GM18498 (cell line): ENCODE measurements at regions not wholly inside any gene's neighbourhood (a gene's known extent, or its start where the extent isn't known, plus 50 kb on each side); places are given as distances from the start of the nearest gene placed in this dataset.

Source experiments
- ATAC-seq: cut with Tn5 transposase; IDR thresholded peaks from one replicate; pipeline ENCODE4 v1.9.1; 2021; ENCODE audit warnings: mild to moderate bottlenecking, moderate library complexity; ENCODE audit not compliant: unreplicated experiment

DNA sequence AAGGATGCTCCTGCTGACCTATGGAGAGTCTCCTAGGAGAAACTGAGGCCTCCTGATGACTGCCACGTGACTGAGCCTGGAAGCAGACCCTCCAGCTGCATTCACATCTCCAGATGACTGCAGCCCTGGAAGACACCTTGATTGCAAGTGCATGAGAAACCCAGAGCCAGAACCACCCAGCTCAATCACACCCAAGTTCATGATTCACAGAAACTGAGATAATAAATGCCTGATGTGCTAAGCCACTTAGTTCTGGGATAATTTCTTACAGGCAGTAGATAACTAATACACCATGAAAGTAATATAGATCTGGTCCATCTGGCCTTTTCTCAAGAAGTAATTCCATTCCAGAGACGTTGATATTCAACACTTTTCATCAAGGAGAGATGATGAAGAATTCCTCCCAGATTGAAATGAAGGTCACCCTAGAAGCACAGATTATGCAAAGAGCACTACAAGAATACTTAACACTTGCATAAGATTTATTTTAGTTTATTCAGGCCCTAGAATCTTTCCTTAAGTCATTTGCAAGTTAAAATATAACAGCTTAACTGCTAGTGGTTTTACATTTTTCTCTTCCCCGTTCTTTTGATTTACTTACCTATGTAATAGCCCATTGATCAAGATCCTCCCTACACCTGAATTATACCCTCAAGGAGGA, 208.2 kb upstream of the INHBA start:
- no peak for ATAC-seq

DNA sequence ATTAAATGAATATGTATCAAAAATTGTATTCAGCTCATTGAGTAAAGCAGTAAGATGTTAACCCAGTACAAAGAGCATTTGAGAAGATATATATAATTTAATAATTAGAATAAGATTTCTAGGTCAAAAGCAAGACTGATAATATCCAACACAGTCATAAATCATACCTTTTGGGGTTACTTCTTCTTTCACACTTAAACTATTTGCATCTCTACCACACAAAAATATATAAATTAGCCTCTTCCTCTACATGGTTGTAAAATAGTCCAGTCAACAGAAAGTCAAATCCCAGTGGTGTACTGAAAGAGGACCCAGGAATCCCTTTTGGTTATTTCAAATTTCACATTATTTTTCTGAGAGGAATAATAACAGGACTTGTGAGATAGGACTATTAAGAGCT, 204.6 kb upstream of the INHBA start:
- no peak for ATAC-seq

DNA sequence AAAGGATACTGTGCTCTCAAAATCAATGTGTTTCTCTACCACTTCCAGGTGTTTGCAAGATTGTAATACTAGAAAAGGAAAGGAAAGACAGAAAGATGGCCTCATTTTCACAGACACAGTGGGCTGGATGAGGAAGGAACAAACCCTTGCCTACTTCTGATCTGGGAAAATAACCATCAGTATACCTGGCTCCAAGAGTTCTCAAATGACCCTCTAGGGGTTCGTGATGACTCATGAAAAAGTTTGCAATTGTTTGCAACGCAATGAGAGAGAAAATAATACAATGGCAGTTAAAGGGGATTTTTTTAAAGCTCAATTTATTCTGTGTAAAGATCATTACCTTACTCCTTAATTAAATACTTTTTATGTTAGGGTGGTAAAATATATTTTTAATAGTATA, 197.6 kb upstream of the INHBA start:
- no peak for ATAC-seq

DNA sequence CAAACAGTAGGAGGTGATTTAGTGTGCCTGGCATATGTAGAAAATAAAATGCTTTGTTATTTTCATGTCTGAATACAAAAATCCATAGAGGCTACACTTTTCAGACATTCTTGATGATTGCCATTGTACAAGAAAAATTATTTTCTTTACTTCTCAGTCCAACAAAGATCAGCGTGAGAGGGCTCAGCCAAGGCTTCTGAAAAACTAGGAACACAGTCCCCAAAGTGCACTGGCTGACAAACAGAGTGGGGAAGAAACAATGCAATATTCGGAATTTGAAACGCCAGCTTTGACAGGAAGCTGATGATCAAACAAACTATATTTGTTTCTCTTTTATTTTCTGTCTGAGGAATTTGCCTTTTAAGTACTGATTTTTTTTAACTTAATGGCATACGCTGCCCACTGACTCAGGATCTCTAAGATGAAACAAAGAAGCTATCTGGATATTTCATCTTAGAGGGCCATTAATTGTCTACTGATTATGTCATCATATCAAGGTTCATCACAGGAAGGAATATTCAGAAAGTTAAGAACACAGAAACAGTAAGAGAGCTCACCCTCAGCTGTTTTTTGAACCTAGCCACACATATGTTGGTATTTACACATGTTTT, 197.0 kb upstream of the INHBA start:
- ATAC-seq, result no peak

DNA sequence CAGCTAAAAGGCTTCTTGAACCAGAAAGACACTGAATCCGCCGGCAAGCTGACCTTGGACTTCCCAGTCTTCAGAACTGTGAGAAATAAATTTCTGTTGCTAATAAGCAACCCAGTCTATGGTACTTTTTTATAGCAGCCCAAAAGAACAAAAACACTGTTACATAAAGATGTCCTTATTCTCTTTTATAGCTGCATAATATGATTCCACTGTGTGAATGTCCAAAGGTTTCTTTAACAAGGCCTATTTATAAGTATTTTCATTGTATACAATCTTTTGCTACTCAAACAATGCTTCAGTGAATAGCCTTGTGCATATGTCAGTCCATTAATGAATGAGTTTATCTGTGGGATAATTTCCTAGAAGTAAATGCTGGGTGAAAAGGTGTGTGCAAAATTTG, 190.8 kb upstream of the INHBA start:
- ATAC-seq, result no peak

DNA sequence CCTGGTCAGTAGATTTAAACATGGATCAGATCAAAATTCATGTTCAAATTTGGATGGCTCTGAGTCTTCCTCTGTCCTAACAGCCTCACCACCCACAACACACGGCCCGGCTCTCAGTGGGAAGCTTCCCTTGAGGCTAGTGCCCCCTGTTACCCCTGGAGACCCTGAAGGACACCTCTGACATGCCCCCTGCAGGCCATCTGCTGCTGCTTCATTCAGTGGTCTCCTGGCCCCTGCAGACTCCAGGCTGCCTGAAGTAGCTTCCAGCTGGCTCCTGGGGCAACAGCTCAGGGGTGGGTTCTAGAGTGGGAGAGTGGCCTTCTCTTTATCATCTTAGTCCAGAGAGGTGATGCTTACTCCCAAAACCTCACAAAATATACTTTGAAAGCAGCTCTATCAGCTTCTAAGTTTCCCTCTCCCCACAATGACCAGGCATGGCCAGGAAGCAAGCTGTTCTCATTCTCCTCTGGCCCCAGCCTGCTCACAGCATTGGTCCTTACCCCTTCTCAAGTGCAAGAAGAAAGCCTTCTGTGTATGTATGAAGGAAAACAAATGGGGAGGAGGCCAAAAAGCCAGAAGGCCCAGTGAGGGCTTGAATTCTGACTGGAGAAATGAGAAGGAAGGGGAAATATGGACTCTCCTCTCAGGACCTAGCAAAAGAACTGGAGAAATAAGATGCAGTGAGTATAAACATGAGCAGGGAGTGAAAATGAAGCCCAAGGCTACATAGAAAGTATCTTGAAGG, 189.6 kb upstream of the INHBA start:
- no peak for ATAC-seq

DNA sequence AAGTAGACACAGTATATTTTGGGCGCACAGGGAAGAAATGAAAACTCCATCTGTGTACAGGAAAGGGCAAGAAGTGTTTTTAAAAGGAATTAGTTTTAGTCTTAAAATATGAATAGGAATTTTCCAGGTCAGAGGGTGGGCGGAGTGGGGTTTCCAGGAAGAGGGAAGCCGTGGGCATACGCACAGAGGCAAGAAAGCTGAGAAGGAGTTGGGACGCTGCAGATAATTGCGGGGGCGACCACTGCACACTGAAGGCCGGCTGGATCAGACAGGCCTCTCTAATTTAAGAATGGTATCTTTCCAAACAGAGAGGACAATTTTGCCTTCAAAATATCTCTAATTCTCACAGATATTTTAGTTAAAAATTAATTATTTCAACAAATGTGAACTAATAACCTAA, 189.1 kb upstream of the INHBA start:
- ATAC-seq, result no peak

DNA sequence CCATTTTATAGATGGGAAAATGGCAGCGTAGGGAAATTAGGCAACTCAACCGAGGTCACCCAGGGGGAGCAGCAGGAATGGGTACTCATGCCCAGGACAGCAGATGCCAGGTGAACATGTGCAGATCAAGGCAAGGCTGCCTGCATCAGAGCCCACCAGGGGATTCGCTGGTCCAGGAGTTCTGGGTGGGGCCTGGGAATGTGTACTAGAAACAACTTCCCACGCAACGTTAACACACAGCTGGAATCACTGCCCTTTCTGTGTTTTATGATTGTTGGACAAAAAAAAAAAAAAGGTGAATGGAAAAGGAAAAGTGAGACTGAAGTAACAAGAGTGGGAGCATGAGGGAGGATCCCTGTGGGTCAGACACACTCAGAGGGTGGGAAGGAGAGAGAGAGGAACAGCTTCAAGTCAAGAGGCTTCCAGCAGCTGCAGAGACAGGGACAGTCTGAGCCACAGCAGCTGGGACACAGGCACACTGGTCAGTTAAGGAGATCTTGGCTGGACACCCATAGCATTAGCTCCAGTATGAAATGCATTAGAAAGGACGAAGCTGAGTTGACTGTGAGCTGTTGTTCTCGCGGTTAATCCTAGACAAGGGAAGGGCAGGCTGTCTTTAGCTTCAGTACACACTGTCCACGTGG, 187.9 kb upstream of the INHBA start:
- no peak for ATAC-seq

DNA sequence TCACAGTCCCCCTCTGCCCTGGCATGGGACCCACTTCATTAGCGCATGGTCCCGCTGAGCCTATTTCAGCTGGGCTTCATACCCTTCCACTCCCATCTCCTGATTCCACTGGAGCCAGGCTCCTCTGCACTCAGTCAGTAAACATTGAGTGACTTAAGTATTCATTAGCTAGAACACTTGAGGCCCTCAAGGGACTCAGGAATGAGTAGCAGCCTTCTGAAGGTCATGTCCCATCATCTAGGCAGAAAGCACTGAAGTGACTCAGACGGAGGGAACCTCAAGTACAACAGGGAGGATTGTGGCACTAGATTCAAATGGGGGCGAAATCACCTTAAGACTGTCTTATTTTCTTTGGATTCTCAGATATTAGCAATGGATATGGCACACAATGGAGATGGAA, 186.6 kb upstream of the INHBA start:
- no peak for ATAC-seq

DNA sequence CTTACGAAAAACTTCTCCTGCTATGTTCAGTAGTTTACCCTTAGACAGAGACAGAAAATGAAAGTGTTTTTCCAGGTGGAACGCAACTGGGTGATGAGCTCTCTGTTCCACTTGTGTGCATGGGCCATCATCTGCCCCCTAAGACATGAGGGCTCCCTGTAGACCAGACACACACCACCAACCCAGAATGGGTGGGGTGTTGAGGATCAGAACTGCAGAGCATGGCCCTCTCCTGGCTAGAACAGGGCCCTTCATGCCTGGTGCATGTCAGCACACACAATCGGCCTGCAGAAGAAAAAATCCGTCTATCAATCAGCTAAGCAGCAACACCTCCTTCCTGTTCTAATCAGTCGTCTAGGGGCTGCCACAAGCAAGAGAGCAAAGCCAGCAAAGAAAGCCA, 186.2 kb upstream of the INHBA start:
- peak; percentile 68 for ATAC-seq

DNA sequence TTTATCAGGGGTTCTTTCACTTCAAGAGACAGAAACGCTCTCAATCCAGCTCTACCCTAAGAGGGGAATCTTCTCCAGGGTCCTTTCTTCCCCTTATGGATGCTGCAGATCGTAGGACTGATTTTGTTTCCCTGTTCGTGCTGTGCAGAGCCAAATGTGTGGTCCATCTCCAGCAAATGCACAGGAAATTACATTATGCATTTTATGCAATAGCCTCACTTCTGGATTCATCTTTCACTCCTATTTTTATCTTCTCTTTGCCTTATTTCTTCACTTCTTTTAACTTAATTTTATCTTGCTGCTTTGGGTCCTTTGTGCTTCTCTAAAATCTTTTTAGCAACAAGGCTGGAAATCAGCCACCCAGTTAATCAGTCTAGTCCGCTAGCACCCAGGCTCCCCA, 184.5 kb upstream of the INHBA start:
- ATAC-seq, result no peak

DNA sequence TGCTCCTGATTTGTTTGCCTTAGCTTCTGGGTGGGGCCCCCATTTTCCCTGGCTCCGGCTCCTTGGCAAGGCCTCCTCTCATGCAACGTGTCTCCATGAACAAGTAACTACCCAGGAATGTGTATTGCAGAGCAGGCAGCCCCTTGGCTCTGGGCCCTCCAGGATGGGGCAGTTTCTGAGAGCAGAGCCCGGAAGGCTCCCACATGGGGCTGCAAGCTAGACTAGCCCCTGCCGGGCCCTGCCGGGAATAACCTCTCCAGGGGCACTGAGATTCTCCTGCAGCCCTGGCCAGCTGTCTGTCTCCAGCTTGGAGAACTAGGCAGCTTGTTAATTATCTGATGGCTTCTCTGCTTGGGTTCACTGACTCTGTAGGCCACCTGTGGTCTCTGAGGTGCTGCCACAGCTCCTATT, 184.0 kb upstream of the INHBA start:
- ATAC-seq, result no peak

DNA sequence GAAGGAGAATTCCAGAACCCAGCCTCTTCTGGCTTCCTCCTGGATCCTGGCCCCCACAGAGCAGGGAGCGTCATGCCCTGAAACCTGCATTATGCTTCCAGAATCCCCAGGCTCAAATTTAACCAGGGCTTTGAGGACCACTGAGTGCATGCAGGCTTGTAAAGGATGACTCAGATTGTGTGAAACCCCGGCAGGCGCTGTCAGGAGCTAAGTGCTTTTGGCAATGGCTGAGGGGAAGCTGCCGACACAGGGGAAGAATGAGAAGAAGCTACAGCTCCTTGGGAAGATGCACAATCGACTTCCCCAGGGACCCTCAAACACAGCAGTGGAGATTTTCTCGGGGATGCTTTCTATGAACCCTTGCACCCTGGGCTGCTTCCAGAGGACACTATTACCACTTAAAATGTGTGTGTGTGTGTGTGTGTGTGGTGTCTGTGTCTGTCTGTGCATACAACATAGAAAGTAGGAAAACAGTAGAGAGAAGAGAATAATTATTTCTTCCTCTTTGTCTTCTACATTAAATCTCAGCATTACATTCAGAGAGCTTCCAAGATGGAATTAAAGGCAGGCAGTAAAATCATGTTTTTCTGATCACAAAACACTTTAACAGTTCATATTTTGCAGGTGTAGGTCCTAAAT, 183.5 kb upstream of the INHBA start:
- ATAC-seq, result no peak

DNA sequence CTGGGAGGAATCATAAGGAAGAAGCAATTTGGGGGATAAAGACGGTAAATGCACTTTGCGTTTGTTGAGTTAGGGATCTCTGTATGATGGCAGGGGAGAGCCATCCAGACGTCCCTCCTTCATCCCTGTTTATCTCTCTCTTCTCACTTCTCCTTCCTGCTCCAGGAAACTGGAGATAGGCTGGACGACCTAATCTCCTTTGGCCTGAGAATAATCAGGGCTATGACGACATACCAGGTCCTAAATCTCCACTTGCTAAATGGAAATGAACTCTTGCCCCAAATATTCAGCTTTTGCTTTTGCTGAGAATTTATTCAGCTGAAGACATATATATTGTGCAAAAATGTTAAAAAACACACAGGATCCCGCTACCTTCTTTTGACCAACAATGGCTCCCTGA, 182.9 kb upstream of the INHBA start:
- no peak for ATAC-seq

DNA sequence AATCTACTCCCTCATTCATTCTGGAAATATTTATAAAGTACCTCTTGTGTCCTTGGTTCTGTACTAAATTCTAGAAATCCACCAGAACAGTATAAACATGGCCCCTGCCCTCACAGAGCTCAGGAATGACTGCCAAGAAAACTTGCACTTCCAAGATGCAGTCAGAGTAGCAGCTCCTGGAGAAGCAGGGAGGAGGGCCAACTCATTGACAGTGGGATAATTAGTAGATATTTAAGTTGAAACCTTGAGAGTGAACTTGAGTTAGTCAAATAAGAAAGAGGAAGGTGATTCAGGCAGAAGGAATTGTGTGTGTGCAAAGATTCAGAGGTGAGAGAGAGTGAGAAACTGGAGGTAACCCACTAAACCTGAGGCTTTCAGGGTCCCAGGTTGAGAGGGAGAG, 182.2 kb upstream of the INHBA start:
- ATAC-seq, result no peak

DNA sequence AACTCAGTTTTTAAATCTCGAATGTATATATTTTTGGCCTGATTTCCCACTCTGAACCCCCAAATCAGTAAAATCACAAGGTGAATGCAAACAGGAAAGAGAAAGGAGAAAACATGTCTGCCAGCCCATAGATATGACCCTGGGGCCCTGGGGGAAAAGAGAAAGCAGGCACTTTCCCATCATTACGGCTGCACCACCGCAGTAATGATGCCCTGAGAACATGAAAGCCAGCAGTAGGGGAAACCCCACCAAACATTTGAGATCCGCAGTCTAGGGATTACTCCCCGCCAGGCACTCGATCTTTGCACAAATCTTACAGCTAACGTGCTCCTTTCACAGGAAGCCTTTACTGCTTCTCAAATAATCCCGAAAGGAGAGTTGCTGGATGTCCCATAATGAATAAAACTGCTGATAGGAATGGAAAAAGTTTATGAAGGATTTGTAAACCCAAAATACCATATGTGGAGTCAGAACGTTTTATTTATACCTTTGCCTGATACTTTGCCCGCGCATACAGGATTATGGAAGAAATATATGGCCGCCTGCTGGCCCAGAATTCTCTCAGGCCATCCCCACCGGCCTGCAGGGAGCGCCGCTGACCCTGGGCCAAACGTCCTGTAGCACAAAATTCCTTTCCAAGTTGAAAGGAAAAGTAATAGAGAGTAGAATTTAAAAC, 180.0 kb upstream of the INHBA start:
- ATAC-seq, result peak; percentile 35

DNA sequence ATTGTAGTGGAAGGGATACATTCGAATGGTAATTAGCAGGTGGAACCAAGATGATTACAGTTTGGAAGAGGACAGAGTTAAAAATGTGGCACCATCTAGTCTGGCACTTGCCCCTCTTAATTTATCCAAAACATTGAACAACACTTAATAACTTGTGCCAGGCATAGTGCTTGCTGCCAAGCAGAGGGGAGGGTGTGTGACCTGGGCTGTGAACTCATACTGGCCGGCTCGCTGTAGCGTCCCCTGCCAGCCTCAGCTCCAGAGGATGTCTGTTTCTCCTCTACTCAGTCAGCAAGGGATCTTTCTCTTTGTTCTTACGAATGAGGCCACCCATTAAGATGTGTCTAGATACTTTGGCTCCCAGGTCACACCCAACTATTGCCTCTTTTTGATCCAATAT, 179.4 kb upstream of the INHBA start:
- ATAC-seq, result peak; percentile 16

DNA sequence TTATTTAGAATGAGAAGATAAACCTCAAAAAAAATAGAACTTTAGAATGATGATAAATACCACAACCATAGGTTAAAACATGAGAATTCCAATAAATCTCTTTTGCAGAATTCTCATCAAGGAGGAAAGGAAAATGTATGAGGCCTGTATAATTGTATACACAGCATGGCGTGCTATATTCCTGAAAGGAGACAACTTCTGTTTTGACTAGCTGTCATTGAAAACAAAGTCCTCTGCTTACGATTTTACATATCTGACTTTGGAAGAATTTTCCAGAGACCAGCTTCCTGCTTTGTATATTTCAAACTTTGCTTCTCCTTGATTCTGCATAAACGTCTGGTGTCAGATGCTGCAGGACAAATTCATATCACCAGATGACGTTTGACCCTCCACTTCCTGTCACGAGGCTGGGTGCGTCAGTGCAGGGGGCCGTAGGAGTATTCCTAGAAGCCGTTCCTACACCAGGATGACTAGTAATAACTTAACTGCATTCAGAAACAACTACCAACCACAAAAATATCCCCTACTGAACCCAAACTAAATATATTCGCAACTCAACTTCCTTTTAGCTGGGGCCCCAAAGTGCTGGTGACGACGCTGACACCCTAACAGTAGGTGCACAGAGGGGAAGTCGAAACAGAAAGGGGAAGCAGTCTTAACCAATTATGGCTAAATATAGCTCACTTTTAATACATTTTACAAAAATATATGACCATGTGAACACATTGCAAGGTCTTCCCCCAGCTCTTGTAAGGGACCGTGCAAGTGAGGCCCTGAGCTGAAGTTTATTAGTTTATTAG, 178.6 kb upstream of the INHBA start:
- ATAC-seq, result peak; percentile 96

DNA sequence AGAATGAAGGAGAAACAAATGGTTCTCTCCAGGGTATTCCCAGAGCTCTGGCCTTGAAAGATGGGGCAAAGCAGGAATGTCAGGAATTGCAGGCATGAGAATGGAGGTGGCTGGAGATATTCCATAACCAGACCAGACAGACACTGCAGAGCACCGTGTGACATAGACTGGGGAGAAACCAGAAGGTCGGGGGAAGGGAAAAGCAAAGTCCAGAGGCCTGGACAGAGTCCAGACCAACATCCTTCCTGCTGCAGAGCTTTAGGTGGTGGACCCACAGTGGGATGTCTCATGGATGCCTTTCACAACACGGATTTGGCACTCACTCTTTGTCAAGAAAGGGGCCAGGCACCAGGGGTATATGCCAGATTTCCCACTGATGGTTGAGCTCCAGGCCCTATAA, 177.2 kb upstream of the INHBA start:
- ATAC-seq, result no peak

DNA sequence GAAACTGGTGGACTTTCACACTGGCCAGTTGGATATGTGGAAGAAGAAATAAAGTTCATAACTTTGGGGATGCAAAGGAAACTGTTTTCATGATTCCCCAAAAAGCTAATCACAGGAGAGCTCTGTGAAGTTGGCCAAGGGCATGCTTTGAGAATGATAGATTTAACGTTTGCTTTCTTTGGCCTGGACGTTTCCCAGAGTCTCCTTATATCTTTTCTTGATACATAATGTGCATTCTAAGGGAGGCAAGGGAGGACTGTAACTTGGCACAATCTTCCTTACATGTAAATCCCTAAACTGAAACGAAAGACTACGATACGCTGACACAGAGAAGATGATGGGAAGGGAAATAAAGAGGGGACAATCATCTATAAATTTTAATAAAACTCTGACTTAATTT, 176.5 kb upstream of the INHBA start:
- no peak for ATAC-seq
